ENCODE measurements at regions not wholly inside any gene's neighbourhood (a gene's known extent, or its start where the extent isn't known, plus 50 kb on each side); places are given as distances from the start of the nearest gene placed in this dataset.

DNA sequence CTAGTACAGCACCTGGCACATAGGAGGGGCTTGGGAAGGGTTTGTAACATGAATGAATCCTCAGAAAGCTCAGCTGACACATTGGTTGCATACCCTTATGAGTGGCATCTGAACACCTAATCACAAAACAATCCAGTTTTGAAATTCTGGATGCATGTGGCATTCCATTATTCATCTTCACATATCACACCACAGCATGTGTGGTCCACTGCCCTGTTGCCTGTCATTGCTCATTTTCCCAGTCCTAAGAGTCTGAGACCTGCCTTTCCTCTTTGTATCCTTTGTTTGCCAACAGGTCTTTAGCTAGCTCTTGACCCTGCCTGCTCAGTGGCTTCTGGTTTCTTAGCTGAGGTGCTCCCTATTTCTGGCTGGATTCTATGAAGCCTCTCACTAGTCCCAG, 170.8 kb upstream of the ASIC2 start:
- ChIA-PET POLR2A (no interaction called here), CTCF (no interaction called here)
- TF ChIP-seq, protein P1, sequence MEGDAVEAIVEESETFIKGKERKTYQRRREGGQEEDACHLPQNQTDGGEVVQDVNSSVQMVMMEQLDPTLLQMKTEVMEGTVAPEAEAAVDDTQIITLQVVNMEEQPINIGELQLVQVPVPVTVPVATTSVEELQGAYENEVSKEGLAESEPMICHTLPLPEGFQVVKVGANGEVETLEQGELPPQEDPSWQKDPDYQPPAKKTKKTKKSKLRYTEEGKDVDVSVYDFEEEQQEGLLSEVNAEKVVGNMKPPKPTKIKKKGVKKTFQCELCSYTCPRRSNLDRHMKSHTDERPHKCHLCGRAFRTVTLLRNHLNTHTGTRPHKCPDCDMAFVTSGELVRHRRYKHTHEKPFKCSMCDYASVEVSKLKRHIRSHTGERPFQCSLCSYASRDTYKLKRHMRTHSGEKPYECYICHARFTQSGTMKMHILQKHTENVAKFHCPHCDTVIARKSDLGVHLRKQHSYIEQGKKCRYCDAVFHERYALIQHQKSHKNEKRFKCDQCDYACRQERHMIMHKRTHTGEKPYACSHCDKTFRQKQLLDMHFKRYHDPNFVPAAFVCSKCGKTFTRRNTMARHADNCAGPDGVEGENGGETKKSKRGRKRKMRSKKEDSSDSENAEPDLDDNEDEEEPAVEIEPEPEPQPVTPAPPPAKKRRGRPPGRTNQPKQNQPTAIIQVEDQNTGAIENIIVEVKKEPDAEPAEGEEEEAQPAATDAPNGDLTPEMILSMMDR (IDR thresholded peaks at IDR 0.05) = no peak

DNA sequence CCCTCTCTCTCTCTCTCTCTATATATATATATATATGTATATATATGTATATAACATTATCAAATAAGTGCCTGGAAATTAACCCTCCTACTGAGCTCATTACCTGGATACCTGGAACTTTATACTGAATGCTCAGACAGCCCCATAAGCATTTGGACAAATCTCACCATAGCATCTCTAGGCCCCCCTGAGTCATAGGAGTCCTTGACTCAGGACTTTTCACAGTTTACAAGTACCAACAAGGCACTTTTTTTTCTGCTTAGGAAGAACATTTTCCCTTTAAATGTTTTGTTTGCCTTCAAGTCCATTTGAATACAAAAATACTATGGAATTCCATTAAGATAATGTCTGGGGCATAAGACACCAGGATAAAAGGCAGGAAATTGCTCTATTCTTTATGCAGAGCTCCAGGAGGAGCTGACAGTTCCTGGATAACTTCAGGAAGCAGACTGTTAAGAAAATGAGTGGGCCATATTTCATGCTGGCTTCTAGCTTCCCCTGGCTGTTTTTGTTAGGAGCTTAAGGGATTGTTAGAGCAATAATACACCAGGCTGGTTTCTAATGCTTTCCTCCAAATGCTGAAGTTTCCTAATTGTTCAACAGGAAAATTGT, 171.7 kb upstream of the ASIC2 start:
- DNase-seq = no peak
- CTCF ChIA-PET = no interaction called here
- TF ChIP-seq, protein P1 (IDR thresholded peaks at IDR 0.05) = no peak
- intact Hi-C loops (cut with micrococcal nuclease) = no loop called here
- no peaks in the 10 kb centered on the region for H3K9me3 Mint-ChIP-seq
- no peaks in the 10 kb centered on the region for H3K36me3 Mint-ChIP-seq (ENCODE audit: low read depth)
- no peak overlapping the region for H3K27ac Mint-ChIP-seq
- H3K4me1 Mint-ChIP-seq = no peaks in the 10 kb centered on the region
- H3K27me3 Mint-ChIP-seq = peaks cover 2% of the 10 kb centered on the region
- POLR2A ChIA-PET = no interaction called here
- no peak for ATAC-seq (ENCODE audit: low read depth)
- H3K4me3 Mint-ChIP-seq = no peak overlapping the region

More for the DNA sequence above, 170.8 kb upstream of the ASIC2 start:
- intact Hi-C loops (cut with micrococcal nuclease) = no loop called here
- Mint-ChIP-seq H3K27me3 (peaks cover 5% of the 10 kb centered on the region), H3K27ac (no peak overlapping the region), H3K36me3 (ENCODE audit: low read depth) (no peaks in the 10 kb centered on the region), H3K4me1 (no peaks in the 10 kb centered on the region), H3K4me3 (no peak overlapping the region), H3K9me3 (no peaks in the 10 kb centered on the region)
- DNase-seq (no peak), ATAC-seq (ENCODE audit: low read depth) (no peak)

DNA sequence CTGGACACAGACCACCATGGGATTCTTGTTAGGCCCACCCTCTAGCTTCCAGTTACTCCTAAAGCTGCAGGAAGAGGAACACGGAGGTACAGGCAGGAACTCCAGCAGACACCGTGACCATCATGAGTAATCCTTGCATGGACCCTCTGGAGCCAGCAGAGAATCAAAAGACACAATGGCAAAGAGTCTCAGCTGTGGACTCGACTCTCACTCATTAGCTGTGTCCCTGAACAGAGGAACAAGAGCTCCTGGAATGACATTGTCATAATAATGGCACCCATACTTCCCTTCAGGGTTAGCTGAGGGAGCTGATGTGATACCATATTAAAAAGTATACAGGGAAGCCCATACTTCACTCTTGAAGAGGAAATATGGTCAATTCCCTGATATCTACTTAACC, 176.3 kb upstream of the ASIC2 start:
- ATAC-seq (ENCODE audit: low read depth) = no peak
- Mint-ChIP-seq H3K4me1 (no peaks in the 10 kb centered on the region), H3K4me3 (no peak overlapping the region), H3K27me3 (no peaks in the 10 kb centered on the region), H3K9me3 (no peaks in the 10 kb centered on the region), H3K27ac (no peak overlapping the region), H3K36me3 (ENCODE audit: low read depth) (no peaks in the 10 kb centered on the region)
- no peak for DNase-seq
- TF ChIP-seq, protein P1 (IDR thresholded peaks at IDR 0.05) = no peak
- intact Hi-C loops (cut with micrococcal nuclease) = no loop called here
- POLR2A ChIA-PET = no interaction called here
- CTCF ChIA-PET = no interaction called here

DNA sequence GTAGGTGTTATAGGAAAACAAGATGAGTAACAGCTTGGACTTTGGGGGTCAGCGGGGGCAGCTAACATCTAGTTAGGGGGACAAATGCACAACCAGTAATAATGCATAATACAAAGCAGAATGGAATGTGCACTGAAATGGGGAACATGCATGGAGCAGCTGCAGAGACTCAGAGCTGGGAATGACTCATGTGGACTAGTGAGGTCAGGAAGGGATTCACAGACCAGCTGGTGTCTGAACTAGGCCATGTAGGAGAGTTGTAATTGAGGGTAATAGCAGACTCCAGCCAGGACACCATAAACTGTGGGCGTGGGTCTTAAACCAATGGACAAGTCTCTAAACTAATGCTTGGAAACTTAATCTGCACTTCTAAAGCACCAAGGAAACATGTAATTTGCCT, 176.8 kb upstream of the ASIC2 start:
- ATAC-seq (ENCODE audit: low read depth) = no peak
- Mint-ChIP-seq H3K9me3 (no peaks in the 10 kb centered on the region), H3K4me1 (no peaks in the 10 kb centered on the region), H3K36me3 (ENCODE audit: low read depth) (no peaks in the 10 kb centered on the region), H3K27me3 (no peaks in the 10 kb centered on the region), H3K4me3 (no peak overlapping the region), H3K27ac (no peak overlapping the region)
- ChIA-PET CTCF (no interaction called here), POLR2A (no interaction called here)
- intact Hi-C loops (cut with micrococcal nuclease) = no loop called here
- no peak for DNase-seq
- TF ChIP-seq, protein P1 (IDR thresholded peaks at IDR 0.05) = no peak

DNA sequence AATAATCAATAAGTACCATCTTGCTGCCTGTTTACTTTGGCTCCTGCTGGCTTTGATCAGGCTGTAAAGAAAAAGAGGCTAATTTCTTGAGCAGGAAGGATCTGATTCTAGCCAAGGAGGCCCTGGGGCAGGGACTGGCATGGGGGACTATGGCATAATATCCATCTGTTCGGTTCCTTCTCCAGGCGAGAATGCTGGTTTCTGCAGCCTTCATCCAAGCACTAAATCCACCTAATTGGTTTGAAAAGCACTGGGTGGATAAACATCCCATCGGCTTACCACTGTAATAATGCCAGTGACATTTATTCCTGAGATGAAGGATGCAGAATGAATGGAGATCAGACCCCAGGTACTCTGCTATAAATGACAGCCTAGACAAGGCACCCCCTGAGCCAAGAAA, 180.0 kb upstream of the ASIC2 start:
- no peak overlapping the region for H3K4me3 Mint-ChIP-seq
- CTCF ChIA-PET = no interaction called here
- H3K9me3 Mint-ChIP-seq = no peaks in the 10 kb centered on the region
- no peaks in the 10 kb centered on the region for H3K4me1 Mint-ChIP-seq
- DNase-seq = no peak
- no peak for ATAC-seq (ENCODE audit: low read depth)
- intact Hi-C loops (cut with micrococcal nuclease) = no loop called here
- H3K36me3 Mint-ChIP-seq (ENCODE audit: low read depth) = no peaks in the 10 kb centered on the region
- no peak overlapping the region for H3K27ac Mint-ChIP-seq
- POLR2A ChIA-PET = no interaction called here
- no peaks in the 10 kb centered on the region for H3K27me3 Mint-ChIP-seq
- TF ChIP-seq, protein P1 (IDR thresholded peaks at IDR 0.05) = no peak

All from activated B cell treated with CpG ODN at 0.5 μM for 24 hours (primary cell).